Panc1 (cell line): ENCODE measurements at regions not wholly inside any gene's neighbourhood (a gene's known extent, or its start where the extent isn't known, plus 50 kb on each side); places are given as distances from the start of the nearest gene placed in this dataset.

ENCODE experiments used
- ATAC-seq: fragments of 200-7000 bp; cut with Tn5 transposase; 2 replicates; pipeline ENCODE4 v1.9.1; 2020; ENCODE audit warnings: mild to moderate bottlenecking, moderate library complexity
- BruUV-seq: library from RNA; stranded (reverse); fragments of 400-500 nt; replicated peaks from 2 replicates; lab custom pipeline; 2021; lab: Mats Ljungman, UMichigan
- CTCF ChIA-PET: fragments of 300-600 bp; sonication (Branson Sonifier 250); formaldehyde crosslinking; loops from one replicate; lab custom pipeline; 2022; ENCODE audit warnings: antibody characterized with exemption; lab: Charles Lee
- POLR2A ChIA-PET: fragments of 300-600 bp; sonication (Branson Sonifier 250); formaldehyde crosslinking; loops from one replicate; lab custom pipeline; 2022; ENCODE audit warnings: antibody characterized with exemption; lab: Charles Lee
- DNase-seq: peaks from one replicate; pipeline ENCODE4 v3.0.0-alpha.2; 2010; ENCODE audit warnings: low read depth, low spot score
- H3K27ac ChIP-seq: 2 replicates; pipeline ENCODE4 v1.5.1; 2011; ENCODE audit warnings: mild to moderate bottlenecking, low read length, inconsistent platforms
- H3K27me3 ChIP-seq: fragments of 200-500 bp; sonication (Bioruptor generic); 2 replicates; pipeline ENCODE4 v1.6.0; 2014; ENCODE audit warnings: low read length, inconsistent platforms; ENCODE audit not compliant: control insufficient read depth, insufficient read depth
- H3K36me3 ChIP-seq: fragments of 200-500 bp; sonication (Bioruptor generic); 2 replicates; pipeline ENCODE4 v1.5.1; 2014; ENCODE audit warnings: inconsistent platforms, mild to moderate bottlenecking, low read length, moderate library complexity; ENCODE audit not compliant: control insufficient read depth, insufficient read depth
- H3K4me1 ChIP-seq: 2 replicates; pipeline ENCODE4 v1.5.1; 2011; ENCODE audit warnings: inconsistent platforms, mild to moderate bottlenecking, low read length, moderate library complexity; ENCODE audit not compliant: control insufficient read depth, insufficient read depth
- H3K4me3 ChIP-seq, 2 experiments: 2 replicates each; pipeline ENCODE4 v1.5.1; 2011 to 2012; ENCODE audit warnings: low read depth in 2 of 2, low read length in 2 of 2, mild to moderate bottlenecking in 2 of 2, inconsistent platforms in 1 of 2, moderate library complexity in 1 of 2
- H3K9me3 ChIP-seq: fragments of 200-500 bp; sonication (Bioruptor generic); 2 replicates; pipeline ENCODE4 v1.5.1; 2014; ENCODE audit warnings: low read depth, mild to moderate bottlenecking, inconsistent platforms, low read length, moderate library complexity; ENCODE audit not compliant: control insufficient read depth, insufficient read depth
- CTCF ChIP-seq: fragments of 450-650 bp; IDR thresholded peaks from 2 replicates; pipeline ENCODE4 v1.5.1; 2017; ENCODE audit warnings: mild to moderate bottlenecking
- POLR2AphosphoS5 ChIP-seq: IDR thresholded peaks from 2 replicates; pipeline ENCODE4 v1.6.1; 2012; ENCODE audit warnings: mild to moderate bottlenecking, low read depth, low read length, moderate library complexity
- SIN3A ChIP-seq: IDR thresholded peaks from 2 replicates; pipeline ENCODE4 v1.6.1; 2012; ENCODE audit warnings: low read depth, mild to moderate bottlenecking, low read length, moderate library complexity, borderline replicate concordance; ENCODE audit not compliant: insufficient read depth
- TCF7L2 ChIP-seq: IDR thresholded peaks from 2 replicates; pipeline ENCODE4 v1.6.1; 2011; ENCODE audit warnings: mild to moderate bottlenecking, low read depth, low read length, inconsistent platforms
- in situ Hi-C: cut with HindIII; loops from 2 replicates; pipeline ENCODE4 v1.10.0; 2016; ENCODE audit warnings: low sequenced_read_pairs, low pct_unique_long_range_greater_than_20kb
- intact Hi-C: fragments of 100-400 bp; cut with micrococcal nuclease; formaldehyde crosslinking; loops from one replicate; pipeline ENCODE4 v1.10.0; 2022; ENCODE audit not compliant: unreplicated experiment
- TF ChIP-seq, protein P1 (sequence below), 2 experiments: IDR thresholded peaks; 2 replicates each; pipeline ENCODE4 v1.6.1; 2011 to 2012; ENCODE audit warnings: low read depth in 2 of 2, control low read depth in 1 of 2, low read length in 1 of 2, mild to moderate bottlenecking in 1 of 2, moderate library complexity in 1 of 2; ENCODE audit not compliant: insufficient read depth in 1 of 2

DNA sequence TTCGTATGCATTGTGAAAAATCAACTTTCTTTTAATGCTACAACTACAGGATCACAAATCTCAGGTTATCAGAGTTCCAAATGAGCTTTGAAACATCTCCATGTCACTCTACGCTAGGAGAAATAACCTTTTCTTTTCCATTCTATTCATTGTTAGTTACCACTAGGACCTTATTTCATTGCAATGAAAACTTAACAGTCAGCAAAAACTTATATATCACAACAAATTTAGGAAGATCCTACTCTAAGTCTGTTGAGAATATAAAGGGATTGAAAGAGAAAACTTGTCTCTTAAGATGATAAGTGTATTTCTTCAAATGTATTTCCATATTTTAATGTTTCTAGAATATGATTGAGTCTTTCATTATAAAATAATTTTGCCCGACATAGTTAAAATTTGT is 539.1 kb downstream of the TMTC2 start:
- POLR2A ChIA-PET = no interaction called here
- in situ Hi-C loops = no loop called here
- no TSS peak for BruUV-seq
- Histone ChIP-seq H3K4me1 (no peaks in the 10 kb centered on the region), H3K36me3 (no peaks in the 10 kb centered on the region), H3K4me3 (no peak overlapping the region), H3K9me3 (no peaks in the 10 kb centered on the region), H3K27me3 (no peaks in the 10 kb centered on the region), H3K27ac (no peak overlapping the region)
- CTCF ChIA-PET = no interaction called here
- DNase-seq (no peak), ATAC-seq (no peak)
- no peak for TF ChIP-seq TCF7L2
- TF ChIP-seq, protein P1, sequence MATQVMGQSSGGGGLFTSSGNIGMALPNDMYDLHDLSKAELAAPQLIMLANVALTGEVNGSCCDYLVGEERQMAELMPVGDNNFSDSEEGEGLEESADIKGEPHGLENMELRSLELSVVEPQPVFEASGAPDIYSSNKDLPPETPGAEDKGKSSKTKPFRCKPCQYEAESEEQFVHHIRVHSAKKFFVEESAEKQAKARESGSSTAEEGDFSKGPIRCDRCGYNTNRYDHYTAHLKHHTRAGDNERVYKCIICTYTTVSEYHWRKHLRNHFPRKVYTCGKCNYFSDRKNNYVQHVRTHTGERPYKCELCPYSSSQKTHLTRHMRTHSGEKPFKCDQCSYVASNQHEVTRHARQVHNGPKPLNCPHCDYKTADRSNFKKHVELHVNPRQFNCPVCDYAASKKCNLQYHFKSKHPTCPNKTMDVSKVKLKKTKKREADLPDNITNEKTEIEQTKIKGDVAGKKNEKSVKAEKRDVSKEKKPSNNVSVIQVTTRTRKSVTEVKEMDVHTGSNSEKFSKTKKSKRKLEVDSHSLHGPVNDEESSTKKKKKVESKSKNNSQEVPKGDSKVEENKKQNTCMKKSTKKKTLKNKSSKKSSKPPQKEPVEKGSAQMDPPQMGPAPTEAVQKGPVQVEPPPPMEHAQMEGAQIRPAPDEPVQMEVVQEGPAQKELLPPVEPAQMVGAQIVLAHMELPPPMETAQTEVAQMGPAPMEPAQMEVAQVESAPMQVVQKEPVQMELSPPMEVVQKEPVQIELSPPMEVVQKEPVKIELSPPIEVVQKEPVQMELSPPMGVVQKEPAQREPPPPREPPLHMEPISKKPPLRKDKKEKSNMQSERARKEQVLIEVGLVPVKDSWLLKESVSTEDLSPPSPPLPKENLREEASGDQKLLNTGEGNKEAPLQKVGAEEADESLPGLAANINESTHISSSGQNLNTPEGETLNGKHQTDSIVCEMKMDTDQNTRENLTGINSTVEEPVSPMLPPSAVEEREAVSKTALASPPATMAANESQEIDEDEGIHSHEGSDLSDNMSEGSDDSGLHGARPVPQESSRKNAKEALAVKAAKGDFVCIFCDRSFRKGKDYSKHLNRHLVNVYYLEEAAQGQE (IDR thresholded peaks at IDR 0.05; ENCODE audit: insufficient read depth in 1 of 2, low read depth in 2 of 2, low read length in 1 of 2) = no peak
- TF ChIP-seq SIN3A = no peak
- TF ChIP-seq CTCF = no peak
- no peak for TF ChIP-seq POLR2AphosphoS5
- intact Hi-C loops = no loop called here

GRCh38 chr12:83224012-83224411 is 537.3 kb downstream of the TMTC2 start:
- CTCF ChIA-PET = no interaction called here
- no TSS peak for BruUV-seq
- Histone ChIP-seq H3K4me3 (no peak overlapping the region), H3K27me3 (no peaks in the 10 kb centered on the region), H3K4me1 (no peaks in the 10 kb centered on the region), H3K9me3 (no peaks in the 10 kb centered on the region), H3K36me3 (no peaks in the 10 kb centered on the region), H3K27ac (no peak overlapping the region)
- TF ChIP-seq CTCF = no peak
- no peak for TF ChIP-seq TCF7L2
- TF ChIP-seq, protein P1 (IDR thresholded peaks at IDR 0.05; ENCODE audit: insufficient read depth in 1 of 2, low read depth in 2 of 2, low read length in 1 of 2) = no peak
- no peak for TF ChIP-seq POLR2AphosphoS5
- no peak for TF ChIP-seq SIN3A
- ATAC-seq (no peak), DNase-seq (no peak)
- in situ Hi-C loops (no loop called here), intact Hi-C loops (no loop called here)
- POLR2A ChIA-PET = no interaction called here
